AG10803 (cell line): ENCODE measurements at regions not wholly inside any gene's neighbourhood (a gene's known extent, or its start where the extent isn't known, plus 50 kb on each side); places are given as distances from the start of the nearest gene placed in this dataset.
A peak's percentile ranks its signal among the peaks of the same experiment; 100 is the strongest.

ENCODE experiments used
- DNase-seq: peaks from one replicate; pipeline ENCODE4 v3.0.0; 2010; ENCODE audit warnings: low read depth
- H3K4me3 ChIP-seq: 2 replicates; pipeline ENCODE4 v1.5.1; 2011; ENCODE audit warnings: mild to moderate bottlenecking, low read length, control low read depth
- TF ChIP-seq, protein P1 (sequence below): conservative IDR thresholded peaks from 2 replicates; pipeline ENCODE4 v1.5.1; 2011; ENCODE audit warnings: mild to moderate bottlenecking, low read length, control low read depth, inconsistent platforms

GRCh38 chr14:95425369-95426115 lies 90.9 kb downstream of the SYNE3 start:
- DNase-seq = no peak
- TF ChIP-seq, protein P1, sequence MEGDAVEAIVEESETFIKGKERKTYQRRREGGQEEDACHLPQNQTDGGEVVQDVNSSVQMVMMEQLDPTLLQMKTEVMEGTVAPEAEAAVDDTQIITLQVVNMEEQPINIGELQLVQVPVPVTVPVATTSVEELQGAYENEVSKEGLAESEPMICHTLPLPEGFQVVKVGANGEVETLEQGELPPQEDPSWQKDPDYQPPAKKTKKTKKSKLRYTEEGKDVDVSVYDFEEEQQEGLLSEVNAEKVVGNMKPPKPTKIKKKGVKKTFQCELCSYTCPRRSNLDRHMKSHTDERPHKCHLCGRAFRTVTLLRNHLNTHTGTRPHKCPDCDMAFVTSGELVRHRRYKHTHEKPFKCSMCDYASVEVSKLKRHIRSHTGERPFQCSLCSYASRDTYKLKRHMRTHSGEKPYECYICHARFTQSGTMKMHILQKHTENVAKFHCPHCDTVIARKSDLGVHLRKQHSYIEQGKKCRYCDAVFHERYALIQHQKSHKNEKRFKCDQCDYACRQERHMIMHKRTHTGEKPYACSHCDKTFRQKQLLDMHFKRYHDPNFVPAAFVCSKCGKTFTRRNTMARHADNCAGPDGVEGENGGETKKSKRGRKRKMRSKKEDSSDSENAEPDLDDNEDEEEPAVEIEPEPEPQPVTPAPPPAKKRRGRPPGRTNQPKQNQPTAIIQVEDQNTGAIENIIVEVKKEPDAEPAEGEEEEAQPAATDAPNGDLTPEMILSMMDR = no peak
- no peak overlapping the region for H3K4me3 ChIP-seq

DNA sequence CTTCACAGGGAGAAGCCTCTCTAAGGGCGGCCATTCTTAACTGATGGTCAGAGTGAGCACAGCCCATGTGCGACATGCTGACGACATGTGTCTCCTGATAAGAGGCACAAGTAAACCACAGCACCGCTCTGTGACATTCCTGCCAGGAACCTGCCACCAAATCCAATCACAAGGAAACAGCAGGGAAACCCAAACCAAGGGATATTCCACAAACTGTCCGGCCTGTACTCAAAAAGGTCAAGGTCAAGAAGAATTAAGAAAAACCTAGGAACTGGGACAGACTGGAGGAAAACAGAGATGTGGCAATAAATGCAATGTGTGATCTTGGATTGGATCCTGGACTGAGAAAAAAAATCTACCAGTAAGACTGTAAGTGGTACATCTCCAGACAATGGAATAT lies 91.9 kb downstream of the SYNE3 start:
- TF ChIP-seq, protein P1 = no peak
- no peak overlapping the region for H3K4me3 ChIP-seq
- DNase-seq = peak; percentile 53

DNA sequence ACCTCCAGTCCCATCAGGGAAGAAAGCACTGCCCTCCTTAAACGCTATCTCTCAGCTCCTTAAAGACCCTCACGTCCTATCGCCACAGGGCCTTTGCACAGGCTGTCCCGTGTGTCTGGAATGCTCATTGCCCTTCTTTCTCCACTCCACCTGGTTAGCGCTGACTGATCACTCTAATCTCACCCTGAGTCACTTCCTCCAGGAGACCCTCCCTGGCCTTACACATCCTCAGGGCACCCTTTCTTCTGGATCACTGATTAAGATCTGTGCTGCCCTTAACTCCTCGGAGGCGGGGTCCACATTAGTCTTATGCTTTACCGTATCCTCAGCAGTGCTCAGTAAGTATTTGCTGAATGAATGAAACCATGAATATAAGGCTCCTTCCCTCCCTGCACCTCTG lies 94.7 kb downstream of the SYNE3 start:
- no peak for DNase-seq
- H3K4me3 ChIP-seq = no peak overlapping the region
- TF ChIP-seq, protein P1 = no peak

DNA sequence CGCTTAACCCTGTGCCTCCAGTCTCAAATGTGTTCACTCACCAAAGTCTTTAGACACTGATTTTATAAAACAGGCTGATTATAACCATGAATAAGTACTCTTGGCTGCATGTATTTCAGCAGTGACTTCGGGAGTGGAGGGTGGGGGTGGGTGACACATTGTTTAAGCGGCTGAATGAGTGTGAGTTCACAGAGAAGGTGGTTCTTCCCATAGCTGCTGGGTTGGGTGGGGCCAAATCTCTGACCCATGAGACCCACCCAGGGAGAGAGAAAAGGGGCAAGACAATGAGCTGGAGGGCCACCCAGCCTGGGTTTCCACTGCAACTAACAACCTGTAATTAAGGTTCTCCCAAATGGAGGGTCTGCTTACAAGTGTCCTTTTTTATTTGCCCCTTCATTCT lies 96.4 kb downstream of the SYNE3 start:
- DNase-seq = no peak
- no peak overlapping the region for H3K4me3 ChIP-seq
- TF ChIP-seq, protein P1 = no peak

GRCh38 chr14:95419569-95419968 lies 96.9 kb downstream of the SYNE3 start:
- no peak overlapping the region for H3K4me3 ChIP-seq
- DNase-seq = no peak
- TF ChIP-seq, protein P1 = no peak

DNA sequence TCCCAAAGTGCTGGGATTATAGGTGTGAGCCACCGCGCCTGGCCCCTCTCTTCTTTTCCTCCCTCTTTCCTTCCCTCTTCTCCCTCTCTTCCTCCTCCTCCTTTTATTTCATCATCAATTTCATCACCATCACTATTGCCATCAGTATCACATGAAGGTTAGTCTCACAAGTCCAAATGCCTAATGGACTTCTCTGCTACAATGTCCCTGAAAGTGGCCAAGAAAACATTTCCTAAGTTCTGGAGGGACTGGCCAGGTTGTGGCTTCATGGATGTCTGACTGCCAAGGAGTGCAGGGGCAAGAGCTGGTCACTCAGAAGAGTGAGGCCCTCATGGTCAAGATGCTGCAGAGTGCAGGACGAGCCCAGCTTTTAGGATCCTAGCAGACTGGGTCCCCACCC lies 97.6 kb downstream of the SYNE3 start:
- no peak for DNase-seq
- TF ChIP-seq, protein P1 = no peak
- H3K4me3 ChIP-seq = no peak overlapping the region

- no peak overlapping the region for H3K4me3 ChIP-seq
- TF ChIP-seq, protein P1 = no peak; the same call in 1 of the 2 replicates
- no peak for DNase-seq
These were observed 97.8 kb upstream of the CLMN start for GRCh38 chr14:95417492-95417891.
